GM12878 (cell line): ENCODE measurements at regions not wholly inside any gene's neighbourhood (a gene's known extent, or its start where the extent isn't known, plus 50 kb on each side); places are given as distances from the start of the nearest gene placed in this dataset.
A peak's percentile ranks its signal among the peaks of the same experiment; 100 is the strongest.

ENCODE experiments used
- ATAC-seq: fragments of 200-7000 bp; cut with Tn5 transposase; 3 replicates; pipeline ENCODE4 v1.9.1; 2020; ENCODE audit warnings: mild to moderate bottlenecking, moderate library complexity
- BruUV-seq: library from RNA; stranded (reverse); fragments of 400-500 nt; replicated peaks from 2 replicates; lab custom pipeline; 2021; lab: Mats Ljungman, UMichigan
- CTCF ChIA-PET: fragments of 300-600 bp; sonication (Branson Sonifier 250); formaldehyde crosslinking; extraction: SDS; loops from one replicate; lab custom pipeline; 2021; ENCODE audit warnings: inconsistent platforms; lab: Yijun Ruan, JAX
- POLR2A ChIA-PET: fragments of 350-600 bp; formaldehyde crosslinking; extraction: SDS; loops from one replicate; lab custom pipeline; 2021; ENCODE audit warnings: inconsistent platforms; lab: Charles Lee
- RAD21 ChIA-PET: fragments of 300-600 bp; sonication (Branson Sonifier 250); formaldehyde crosslinking; loops from one replicate; lab custom pipeline; 2023; ENCODE audit warnings: antibody characterized with exemption; ENCODE audit not compliant: unreplicated experiment; lab: Charles Lee
- SMC1A ChIA-PET: fragments of 300-600 bp; sonication (Branson Sonifier 250); formaldehyde crosslinking; loops from one replicate; lab custom pipeline; 2023; ENCODE audit not compliant: unreplicated experiment, uncharacterized antibody; lab: Charles Lee
- DNase-seq: peaks from one replicate; pipeline ENCODE4 v3.0.0-alpha.2; 2011; ENCODE audit warnings: low read depth, low spot score
- FAIRE-seq: peaks from 3 replicates; lab custom pipeline; 2011; peaks lifted over from hg19 to GRCh38; lab: Jason Lieb, UNC
- H2AFZ ChIP-seq: 2 replicates; pipeline ENCODE4 v1.6.0; 2011; ENCODE audit warnings: low read depth, low read length, control low read depth; ENCODE audit not compliant: control insufficient read depth
- H3K27ac ChIP-seq: 2 replicates; pipeline ENCODE4 v1.5.1; 2011; ENCODE audit warnings: control low read depth; ENCODE audit not compliant: control insufficient read depth, insufficient read depth
- H3K27me3 ChIP-seq, 2 experiments: replicated peaks in 1 of 2; 2 replicates each; pipeline versions ENCODE4 v1.6.0 to v1.6.1; 2011; ENCODE audit warnings: low read length in 1 of 2; ENCODE audit not compliant: control insufficient read depth in 2 of 2, insufficient read depth in 2 of 2
- H3K36me3 ChIP-seq, 2 experiments: 2 replicates each; pipeline ENCODE4 v1.5.1; 2011; ENCODE audit warnings: low read length in 1 of 2; ENCODE audit not compliant: control insufficient read depth in 2 of 2, insufficient read depth in 2 of 2
- H3K4me1 ChIP-seq: 2 replicates; pipeline ENCODE4 v1.6.1; 2011; ENCODE audit warnings: mild to moderate bottlenecking, low read length, moderate library complexity, mixed read lengths; ENCODE audit not compliant: control insufficient read depth, insufficient read depth
- H3K4me2 ChIP-seq: 2 replicates; pipeline ENCODE4 v1.6.0; 2011; ENCODE audit warnings: control low read depth; ENCODE audit not compliant: control insufficient read depth, insufficient read depth
- H3K4me3 ChIP-seq: fragments of 200-600 bp; sonication (generic); 2 replicates; pipeline ENCODE4 v1.5.1; 2016
- H3K79me2 ChIP-seq: 2 replicates; pipeline ENCODE4 v1.6.0; 2011; ENCODE audit warnings: low read length; ENCODE audit not compliant: control insufficient read depth, insufficient read depth
- H3K9ac ChIP-seq: 2 replicates; pipeline ENCODE4 v1.8.0; 2011; ENCODE audit warnings: low read length, control low read depth, mixed read lengths; ENCODE audit not compliant: control insufficient read depth, insufficient read depth
- H3K9me3 ChIP-seq: replicated peaks from 3 replicates; pipeline ENCODE4 v1.5.1; 2011; ENCODE audit warnings: mild to moderate bottlenecking, low read length; ENCODE audit not compliant: control insufficient read depth, insufficient read depth
- H4K20me1 ChIP-seq: 2 replicates; pipeline ENCODE4 v1.6.0; 2011; ENCODE audit not compliant: control insufficient read depth, insufficient read depth
- CBX5 ChIP-seq: sonication (generic); IDR thresholded peaks from 2 replicates; pipeline ENCODE4 v1.6.1; 2016; ENCODE audit warnings: low read depth, moderate library complexity, mild to moderate bottlenecking, inconsistent platforms
- FOS ChIP-seq: IDR thresholded peaks from 3 replicates; pipeline ENCODE4 v1.6.1; 2011; ENCODE audit warnings: borderline replicate concordance; ENCODE audit not compliant: insufficient read length; ENCODE audit errors: extremely low read depth
- MYC ChIP-seq: IDR thresholded peaks from 2 replicates; pipeline ENCODE4 v1.6.1; 2011; ENCODE audit warnings: mild to moderate bottlenecking, low read length, moderate library complexity, inconsistent platforms; ENCODE audit not compliant: insufficient read depth, insufficient replicate concordance, insufficient read length, severe bottlenecking
- NR2F1 ChIP-seq: fragments of 450-650 bp; conservative IDR thresholded peaks from 2 replicates; pipeline ENCODE4 v1.6.1; 2017; ENCODE audit warnings: mild to moderate bottlenecking
- ZNF24 ChIP-seq: fragments of 450-650 bp; IDR thresholded peaks from 2 replicates; pipeline ENCODE4 v1.6.1; 2017; ENCODE audit warnings: antibody characterized with exemption, mild to moderate bottlenecking
- WGBS: methylation state at CpG from one replicate; pipeline ENCODE4 v1.1.6; 2016; ENCODE audit warnings: low lambda C conversion rate; ENCODE audit not compliant: insufficient replicate concordance, insufficient coverage; ENCODE audit errors: missing lambda C conversion rate; 5-methylcytosine and 5-hydroxymethylcytosine counted together
- in situ Hi-C: fragments of 300-500 bp; cut with MboI; formaldehyde crosslinking; loops from 9 replicates; pipeline ENCODE4 v1.14.3; 2018; ENCODE audit warnings: mixed read lengths
- intact Hi-C: fragments of 100-400 bp; cut with micrococcal nuclease; formaldehyde crosslinking; loops from one replicate; pipeline ENCODE4 v1.14.2; 2022; ENCODE audit not compliant: unreplicated experiment
- TF ChIP-seq, protein P1 (sequence below): IDR thresholded peaks from 2 replicates; pipeline ENCODE4 v1.6.1; 2012; ENCODE audit warnings: improper control_type of control experiment, low read depth, low read length; ENCODE audit not compliant: insufficient replicate concordance

- 21% methylated on average over 3 of the region's 3 CpGs for WGBS
- ChIA-PET RAD21 (no interaction called here), CTCF (no interaction called here), POLR2A (no interaction called here), SMC1A (no interaction called here)
- Histone ChIP-seq H3K9me3 (no peaks in the 10 kb centered on the region; the same call in 2 of the 3 replicates), H3K27ac (no peak overlapping the region), H4K20me1 (no peaks in the 10 kb centered on the region), H3K79me2 (no peaks in the 10 kb centered on the region), H3K4me1 (peaks cover 5% of the 10 kb centered on the region; the same call in 1 of the 2 replicates), H3K4me3 (no peak overlapping the region), H2AFZ (no peak overlapping the region), H3K36me3 (no peaks in the 10 kb centered on the region), H3K9ac (no peak overlapping the region), H3K4me2 (no peak overlapping the region), H3K27me3 (no peaks in the 10 kb centered on the region; a peak in 1 of 4 replicates)
- no TSS peak for BruUV-seq
- TF ChIP-seq MYC = no peak
- TF ChIP-seq NR2F1 = no peak
- no peak for TF ChIP-seq FOS
- TF ChIP-seq, protein P1, sequence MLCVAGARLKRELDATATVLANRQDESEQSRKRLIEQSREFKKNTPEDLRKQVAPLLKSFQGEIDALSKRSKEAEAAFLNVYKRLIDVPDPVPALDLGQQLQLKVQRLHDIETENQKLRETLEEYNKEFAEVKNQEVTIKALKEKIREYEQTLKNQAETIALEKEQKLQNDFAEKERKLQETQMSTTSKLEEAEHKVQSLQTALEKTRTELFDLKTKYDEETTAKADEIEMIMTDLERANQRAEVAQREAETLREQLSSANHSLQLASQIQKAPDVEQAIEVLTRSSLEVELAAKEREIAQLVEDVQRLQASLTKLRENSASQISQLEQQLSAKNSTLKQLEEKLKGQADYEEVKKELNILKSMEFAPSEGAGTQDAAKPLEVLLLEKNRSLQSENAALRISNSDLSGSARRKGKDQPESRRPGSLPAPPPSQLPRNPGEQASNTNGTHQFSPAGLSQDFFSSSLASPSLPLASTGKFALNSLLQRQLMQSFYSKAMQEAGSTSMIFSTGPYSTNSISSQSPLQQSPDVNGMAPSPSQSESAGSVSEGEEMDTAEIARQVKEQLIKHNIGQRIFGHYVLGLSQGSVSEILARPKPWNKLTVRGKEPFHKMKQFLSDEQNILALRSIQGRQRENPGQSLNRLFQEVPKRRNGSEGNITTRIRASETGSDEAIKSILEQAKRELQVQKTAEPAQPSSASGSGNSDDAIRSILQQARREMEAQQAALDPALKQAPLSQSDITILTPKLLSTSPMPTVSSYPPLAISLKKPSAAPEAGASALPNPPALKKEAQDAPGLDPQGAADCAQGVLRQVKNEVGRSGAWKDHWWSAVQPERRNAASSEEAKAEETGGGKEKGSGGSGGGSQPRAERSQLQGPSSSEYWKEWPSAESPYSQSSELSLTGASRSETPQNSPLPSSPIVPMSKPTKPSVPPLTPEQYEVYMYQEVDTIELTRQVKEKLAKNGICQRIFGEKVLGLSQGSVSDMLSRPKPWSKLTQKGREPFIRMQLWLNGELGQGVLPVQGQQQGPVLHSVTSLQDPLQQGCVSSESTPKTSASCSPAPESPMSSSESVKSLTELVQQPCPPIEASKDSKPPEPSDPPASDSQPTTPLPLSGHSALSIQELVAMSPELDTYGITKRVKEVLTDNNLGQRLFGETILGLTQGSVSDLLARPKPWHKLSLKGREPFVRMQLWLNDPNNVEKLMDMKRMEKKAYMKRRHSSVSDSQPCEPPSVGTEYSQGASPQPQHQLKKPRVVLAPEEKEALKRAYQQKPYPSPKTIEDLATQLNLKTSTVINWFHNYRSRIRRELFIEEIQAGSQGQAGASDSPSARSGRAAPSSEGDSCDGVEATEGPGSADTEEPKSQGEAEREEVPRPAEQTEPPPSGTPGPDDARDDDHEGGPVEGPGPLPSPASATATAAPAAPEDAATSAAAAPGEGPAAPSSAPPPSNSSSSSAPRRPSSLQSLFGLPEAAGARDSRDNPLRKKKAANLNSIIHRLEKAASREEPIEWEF = no peak
- TF ChIP-seq CBX5 = no peak
- TF ChIP-seq ZNF24 = peak; percentile 97
- intact Hi-C loops = no loop called here
- FAIRE-seq (no peak), ATAC-seq (no peak), DNase-seq (no peak)
- in situ Hi-C loops = no loop called here
Observed at GRCh38 chr17:73875346-73875745, 231.1 kb upstream of the SDK2 start.
